Neural cell (in vitro differentiated cells): ENCODE measurements at regions not wholly inside any gene's neighbourhood (a gene's known extent, or its start where the extent isn't known, plus 50 kb on each side); places are given as distances from the start of the nearest gene placed in this dataset.

Experiments used
- H2AFZ ChIP-seq: fragments of 200-600, 300-800 bp; sonication (generic), shearing (Covaris generic); 2 replicates; pipeline ENCODE4 v1.6.0; 2014; ENCODE audit warnings: low read depth, mild to moderate bottlenecking, antibody characterized with exemption, low read length, moderate library complexity
- H3F3A ChIP-seq: fragments of 200-600 bp; shearing (Covaris generic); 2 replicates; pipeline ENCODE4 v1.6.1; 2016; ENCODE audit warnings: mild to moderate bottlenecking, moderate library complexity, mixed read lengths, antibody characterized with exemption, low read length; ENCODE audit not compliant: insufficient read depth, poor library complexity, severe bottlenecking
- H3K27ac ChIP-seq: fragments of 200-600, 300-800 bp; sonication (generic), shearing (Covaris generic); 2 replicates; pipeline ENCODE4 v1.5.1; 2014; ENCODE audit warnings: mild to moderate bottlenecking, low read length, moderate library complexity
- H3K27me3 ChIP-seq: fragments of 300-800, 200-600 bp; sonication (generic), shearing (Covaris generic); 2 replicates; pipeline ENCODE4 v1.6.0; 2014; ENCODE audit warnings: mild to moderate bottlenecking, low read depth, low read length, moderate library complexity; ENCODE audit not compliant: insufficient read depth
- H3K36me3 ChIP-seq: fragments of 300-800, 200-600 bp; sonication (generic), shearing (Covaris generic); 2 replicates; pipeline ENCODE4 v1.5.1; 2014; ENCODE audit warnings: mild to moderate bottlenecking, antibody characterized with exemption, low read length, moderate library complexity; ENCODE audit not compliant: insufficient read depth
- H3K4me2 ChIP-seq: fragments of 300-800, 200-600 bp; sonication (generic), shearing (Covaris generic); 2 replicates; pipeline ENCODE4 v1.6.0; 2014; ENCODE audit warnings: mild to moderate bottlenecking, low read length
- H3K4me3 ChIP-seq: fragments of 300-800, 200-600 bp; sonication (generic), shearing (Covaris generic); 2 replicates; pipeline ENCODE4 v1.5.1; 2014; ENCODE audit warnings: mild to moderate bottlenecking, low read length, moderate library complexity
- H3K79me2 ChIP-seq: fragments of 200-600 bp; shearing (Covaris generic); replicated peaks from 2 replicates; pipeline ENCODE4 v1.6.0; 2014; ENCODE audit warnings: mild to moderate bottlenecking, low read length, moderate library complexity; ENCODE audit not compliant: insufficient read depth
- H3K9ac ChIP-seq: fragments of 300-800, 200-600 bp; sonication (generic), shearing (Covaris generic); 2 replicates; pipeline ENCODE4 v1.6.1; 2016; ENCODE audit warnings: mild to moderate bottlenecking, low read length, mixed read lengths
- H3K9me2 ChIP-seq: fragments of 200-600 bp; shearing (Covaris generic); 2 replicates; pipeline ENCODE4 v1.6.1; 2016; ENCODE audit warnings: mild to moderate bottlenecking, low read length, mixed read lengths; ENCODE audit not compliant: insufficient read depth
- H3K9me3 ChIP-seq: fragments of 200-600, 300-800 bp; sonication (generic), shearing (Covaris generic); 2 replicates; pipeline ENCODE4 v1.6.1; 2016; ENCODE audit warnings: mild to moderate bottlenecking, mixed run types, low read length, moderate library complexity, mixed read lengths
- H4K20me1 ChIP-seq: fragments of 200-600 bp; shearing (Covaris generic); 2 replicates; pipeline ENCODE4 v1.6.1; 2016; ENCODE audit warnings: mild to moderate bottlenecking, mixed run types; ENCODE audit not compliant: insufficient read depth
- EP300 ChIP-seq: fragments of 450-650 bp; conservative IDR thresholded peaks from 2 replicates; pipeline ENCODE4 v1.6.1; 2014; ENCODE audit warnings: antibody characterized with exemption, mild to moderate bottlenecking, moderate library complexity; ENCODE audit not compliant: poor library complexity, severe bottlenecking
- EZH2 ChIP-seq: fragments of 200-600, 300-800 bp; shearing (Covaris generic), sonication (generic); IDR thresholded peaks from 2 replicates; pipeline ENCODE4 v1.6.1; 2014; ENCODE audit warnings: antibody characterized with exemption, low read length, borderline replicate concordance, mild to moderate bottlenecking; ENCODE audit not compliant: insufficient read depth, poor library complexity, severe bottlenecking
- MXI1 ChIP-seq: fragments of 450-650 bp; conservative IDR thresholded peaks from 2 replicates; pipeline ENCODE4 v1.6.1; 2014; ENCODE audit warnings: antibody characterized with exemption, mild to moderate bottlenecking; ENCODE audit not compliant: poor library complexity, severe bottlenecking
- POLR2AphosphoS5 ChIP-seq: IDR thresholded peaks from 2 replicates; pipeline ENCODE4 v1.6.1; 2012
- RAD21 ChIP-seq: fragments of 450-650 bp; conservative IDR thresholded peaks from 2 replicates; pipeline ENCODE4 v1.6.1; 2014; ENCODE audit warnings: antibody characterized with exemption, mild to moderate bottlenecking, moderate library complexity
- SMC3 ChIP-seq: fragments of 450-650 bp; conservative IDR thresholded peaks from 2 replicates; pipeline ENCODE4 v1.6.1; 2014; ENCODE audit warnings: antibody characterized with exemption, mild to moderate bottlenecking, moderate library complexity; ENCODE audit not compliant: poor library complexity
- TAF1 ChIP-seq: IDR thresholded peaks from 2 replicates; pipeline ENCODE4 v1.6.1; 2012; ENCODE audit warnings: low read depth
- TF ChIP-seq, protein P1 (sequence below): fragments of 450-650 bp; IDR thresholded peaks from 2 replicates; pipeline ENCODE4 v1.5.1; 2014; ENCODE audit warnings: antibody characterized with exemption, mild to moderate bottlenecking, moderate library complexity; ENCODE audit not compliant: poor library complexity, severe bottlenecking
- TF ChIP-seq, protein P2 (sequence below): IDR thresholded peaks from 2 replicates; pipeline ENCODE4 v1.6.1; 2012; ENCODE audit warnings: borderline replicate concordance

DNA sequence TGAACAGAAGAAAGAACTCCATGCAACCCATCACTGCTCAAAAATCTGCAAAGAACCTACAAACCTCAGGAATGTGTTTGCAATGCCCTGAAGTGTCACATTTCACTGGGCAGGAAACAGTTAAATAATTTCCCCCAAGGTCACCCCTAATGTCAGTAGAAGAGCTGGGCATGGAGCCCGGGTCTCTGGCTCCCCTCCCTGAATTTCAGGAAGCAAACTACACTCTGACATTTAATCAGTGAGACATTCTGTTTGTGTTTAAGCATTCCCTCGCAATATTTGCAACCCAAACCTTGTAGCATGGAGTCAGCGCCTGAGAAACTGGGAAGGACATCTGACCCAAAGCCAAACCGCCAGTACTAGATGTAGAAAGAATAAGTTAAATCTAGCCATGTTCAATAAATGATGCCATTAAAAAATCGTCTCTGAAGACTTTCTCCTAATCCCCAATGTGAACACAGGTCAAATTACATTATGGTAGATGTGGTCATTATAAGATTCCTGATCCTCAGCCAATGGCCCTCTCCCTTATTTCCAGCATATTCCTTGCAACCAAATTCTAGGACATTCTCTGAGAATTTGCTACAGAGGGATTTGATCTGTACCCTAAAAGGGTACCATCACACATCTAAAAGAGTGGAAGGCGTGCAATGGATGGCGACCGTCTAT is 91.2 kb upstream of the ADTRP start:
- Histone ChIP-seq H2AFZ (no peak overlapping the region), H3K79me2 (no peaks in the 10 kb centered on the region), H4K20me1 (no peaks in the 10 kb centered on the region), H3K9me3 (no peaks in the 10 kb centered on the region), H3F3A (no peaks in the 10 kb centered on the region), H3K27me3 (no peaks in the 10 kb centered on the region), H3K4me2 (no peak overlapping the region), H3K4me3 (no peak overlapping the region), H3K36me3 (no peaks in the 10 kb centered on the region), H3K27ac (no peak overlapping the region), H3K9me2 (no peaks in the 10 kb centered on the region), H3K9ac (no peak overlapping the region)
- TF ChIP-seq TAF1, result no peak
- TF ChIP-seq, protein P1, sequence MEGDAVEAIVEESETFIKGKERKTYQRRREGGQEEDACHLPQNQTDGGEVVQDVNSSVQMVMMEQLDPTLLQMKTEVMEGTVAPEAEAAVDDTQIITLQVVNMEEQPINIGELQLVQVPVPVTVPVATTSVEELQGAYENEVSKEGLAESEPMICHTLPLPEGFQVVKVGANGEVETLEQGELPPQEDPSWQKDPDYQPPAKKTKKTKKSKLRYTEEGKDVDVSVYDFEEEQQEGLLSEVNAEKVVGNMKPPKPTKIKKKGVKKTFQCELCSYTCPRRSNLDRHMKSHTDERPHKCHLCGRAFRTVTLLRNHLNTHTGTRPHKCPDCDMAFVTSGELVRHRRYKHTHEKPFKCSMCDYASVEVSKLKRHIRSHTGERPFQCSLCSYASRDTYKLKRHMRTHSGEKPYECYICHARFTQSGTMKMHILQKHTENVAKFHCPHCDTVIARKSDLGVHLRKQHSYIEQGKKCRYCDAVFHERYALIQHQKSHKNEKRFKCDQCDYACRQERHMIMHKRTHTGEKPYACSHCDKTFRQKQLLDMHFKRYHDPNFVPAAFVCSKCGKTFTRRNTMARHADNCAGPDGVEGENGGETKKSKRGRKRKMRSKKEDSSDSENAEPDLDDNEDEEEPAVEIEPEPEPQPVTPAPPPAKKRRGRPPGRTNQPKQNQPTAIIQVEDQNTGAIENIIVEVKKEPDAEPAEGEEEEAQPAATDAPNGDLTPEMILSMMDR, result no peak
- TF ChIP-seq EP300, result no peak
- TF ChIP-seq, protein P2, sequence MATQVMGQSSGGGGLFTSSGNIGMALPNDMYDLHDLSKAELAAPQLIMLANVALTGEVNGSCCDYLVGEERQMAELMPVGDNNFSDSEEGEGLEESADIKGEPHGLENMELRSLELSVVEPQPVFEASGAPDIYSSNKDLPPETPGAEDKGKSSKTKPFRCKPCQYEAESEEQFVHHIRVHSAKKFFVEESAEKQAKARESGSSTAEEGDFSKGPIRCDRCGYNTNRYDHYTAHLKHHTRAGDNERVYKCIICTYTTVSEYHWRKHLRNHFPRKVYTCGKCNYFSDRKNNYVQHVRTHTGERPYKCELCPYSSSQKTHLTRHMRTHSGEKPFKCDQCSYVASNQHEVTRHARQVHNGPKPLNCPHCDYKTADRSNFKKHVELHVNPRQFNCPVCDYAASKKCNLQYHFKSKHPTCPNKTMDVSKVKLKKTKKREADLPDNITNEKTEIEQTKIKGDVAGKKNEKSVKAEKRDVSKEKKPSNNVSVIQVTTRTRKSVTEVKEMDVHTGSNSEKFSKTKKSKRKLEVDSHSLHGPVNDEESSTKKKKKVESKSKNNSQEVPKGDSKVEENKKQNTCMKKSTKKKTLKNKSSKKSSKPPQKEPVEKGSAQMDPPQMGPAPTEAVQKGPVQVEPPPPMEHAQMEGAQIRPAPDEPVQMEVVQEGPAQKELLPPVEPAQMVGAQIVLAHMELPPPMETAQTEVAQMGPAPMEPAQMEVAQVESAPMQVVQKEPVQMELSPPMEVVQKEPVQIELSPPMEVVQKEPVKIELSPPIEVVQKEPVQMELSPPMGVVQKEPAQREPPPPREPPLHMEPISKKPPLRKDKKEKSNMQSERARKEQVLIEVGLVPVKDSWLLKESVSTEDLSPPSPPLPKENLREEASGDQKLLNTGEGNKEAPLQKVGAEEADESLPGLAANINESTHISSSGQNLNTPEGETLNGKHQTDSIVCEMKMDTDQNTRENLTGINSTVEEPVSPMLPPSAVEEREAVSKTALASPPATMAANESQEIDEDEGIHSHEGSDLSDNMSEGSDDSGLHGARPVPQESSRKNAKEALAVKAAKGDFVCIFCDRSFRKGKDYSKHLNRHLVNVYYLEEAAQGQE, result no peak
- TF ChIP-seq RAD21, result no peak
- TF ChIP-seq MXI1, result no peak

DNA sequence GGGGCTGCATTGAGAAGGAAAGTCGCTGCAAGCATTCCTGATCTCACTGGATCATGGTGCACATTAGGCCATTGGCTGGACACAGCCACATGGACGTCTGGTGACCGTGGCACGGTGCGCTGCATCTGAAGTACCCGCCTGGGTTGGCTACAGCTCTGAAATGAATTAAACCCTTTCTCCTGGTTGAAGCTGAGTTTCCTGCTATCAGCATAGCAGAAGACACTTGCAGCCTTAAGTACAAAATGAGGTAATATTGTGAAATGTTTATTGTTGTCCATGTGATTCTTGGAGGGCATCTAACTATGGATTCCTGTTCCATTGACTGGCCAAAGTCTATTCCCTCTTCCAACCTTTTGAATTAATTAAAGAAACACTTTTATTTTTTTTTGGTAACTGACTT is 89.8 kb upstream of the ADTRP start:
- Histone ChIP-seq H3K9me3 (no peaks in the 10 kb centered on the region), H3K9ac (no peak overlapping the region), H3K79me2 (no peaks in the 10 kb centered on the region), H3K36me3 (no peaks in the 10 kb centered on the region), H3K27me3 (no peaks in the 10 kb centered on the region), H3F3A (no peaks in the 10 kb centered on the region), H3K4me2 (no peak overlapping the region), H4K20me1 (no peaks in the 10 kb centered on the region), H2AFZ (no peak overlapping the region), H3K4me3 (no peak overlapping the region), H3K9me2 (no peaks in the 10 kb centered on the region), H3K27ac (no peak overlapping the region)
- TF ChIP-seq TAF1 (no peak), RAD21 (no peak), SMC3 (no peak), POLR2AphosphoS5 (no peak), EP300 (no peak), EZH2 (no peak), MXI1 (no peak)
- TF ChIP-seq, protein P2, result no peak
- TF ChIP-seq, protein P1, result no peak
